GM10266 (cell line): ENCODE measurements at regions not wholly inside any gene's neighbourhood (a gene's known extent, or its start where the extent isn't known, plus 50 kb on each side); places are given as distances from the start of the nearest gene placed in this dataset.

Experiments
- DNase-seq: peaks from one replicate; pipeline ENCODE4 v3.0.0; 2012; ENCODE audit errors: extremely low spot score
- CTCF ChIP-seq: IDR thresholded peaks from 2 replicates; pipeline ENCODE4 v1.5.1; 2012; ENCODE audit warnings: mild to moderate bottlenecking, low read depth; ENCODE audit not compliant: control insufficient read depth, insufficient read depth; ENCODE audit errors: missing control alignments

GRCh38 chr5:110354311-110354710, 372.2 kb downstream of the TMEM232 start:
- TF ChIP-seq CTCF, result no peak
- DNase-seq, result no peak

DNA sequence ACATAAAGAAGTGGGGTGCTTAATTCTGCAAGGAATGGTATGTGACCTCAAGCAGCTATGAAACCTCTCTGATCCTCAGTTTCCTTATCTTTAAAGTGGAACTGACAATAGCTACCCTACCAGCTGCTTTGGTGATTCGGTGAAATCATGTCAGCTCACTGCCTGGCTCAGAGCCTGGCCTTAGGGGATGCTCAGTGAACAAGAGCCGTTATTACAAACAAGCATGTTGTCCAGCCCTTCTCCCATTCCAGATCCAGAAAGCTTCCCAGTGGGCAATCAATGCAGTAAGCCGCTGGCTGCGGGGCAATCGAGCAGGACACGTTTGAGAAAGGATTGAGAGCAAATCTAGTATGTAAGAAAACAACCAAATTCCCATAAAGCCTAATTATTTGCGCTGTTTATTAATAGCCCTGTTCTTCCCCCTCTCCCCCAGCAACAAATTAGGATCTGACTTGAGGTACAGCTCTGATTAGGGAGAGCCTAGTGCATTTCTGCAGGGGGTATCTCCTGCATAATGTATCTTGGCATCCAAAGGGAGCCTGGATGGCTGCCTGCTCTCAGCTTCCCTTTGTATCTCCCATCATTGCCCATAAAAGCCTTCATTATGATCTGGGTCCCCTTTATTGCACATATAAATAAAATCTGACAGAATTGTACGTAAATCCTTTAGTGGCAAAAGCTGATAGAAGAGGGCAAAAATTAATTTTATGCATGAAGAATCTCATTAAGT, 371.4 kb downstream of the TMEM232 start:
- DNase-seq, result no peak
- no peak for TF ChIP-seq CTCF

DNA sequence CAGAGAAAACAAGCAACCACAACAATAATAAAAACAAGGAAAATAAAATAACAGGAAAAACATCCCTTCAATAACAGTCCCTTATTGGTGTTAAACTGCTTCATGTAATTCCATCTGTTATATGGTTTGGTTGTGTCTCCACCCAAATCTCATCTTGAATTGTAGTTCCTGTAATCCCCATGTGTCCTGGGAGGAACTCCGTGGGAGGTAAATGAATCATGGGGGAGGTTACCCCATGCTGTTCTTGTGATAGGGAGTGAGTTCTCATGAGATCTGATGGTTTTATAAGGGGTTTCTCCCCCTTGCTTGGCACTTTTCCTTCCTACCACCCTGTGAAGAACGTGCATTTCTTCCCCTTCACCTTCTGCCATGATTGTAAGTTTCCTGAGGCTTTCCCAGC, 369.8 kb downstream of the TMEM232 start:
- DNase-seq, result no peak
- no peak for TF ChIP-seq CTCF

GRCh38 chr5:110359221-110359620, 367.2 kb downstream of the TMEM232 start:
- DNase-seq, result no peak
- TF ChIP-seq CTCF, result no peak

- DNase-seq, result no peak
- TF ChIP-seq CTCF, result no peak
These were observed 365.0 kb downstream of the TMEM232 start for GRCh38 chr5:110361471-110361870.

DNA sequence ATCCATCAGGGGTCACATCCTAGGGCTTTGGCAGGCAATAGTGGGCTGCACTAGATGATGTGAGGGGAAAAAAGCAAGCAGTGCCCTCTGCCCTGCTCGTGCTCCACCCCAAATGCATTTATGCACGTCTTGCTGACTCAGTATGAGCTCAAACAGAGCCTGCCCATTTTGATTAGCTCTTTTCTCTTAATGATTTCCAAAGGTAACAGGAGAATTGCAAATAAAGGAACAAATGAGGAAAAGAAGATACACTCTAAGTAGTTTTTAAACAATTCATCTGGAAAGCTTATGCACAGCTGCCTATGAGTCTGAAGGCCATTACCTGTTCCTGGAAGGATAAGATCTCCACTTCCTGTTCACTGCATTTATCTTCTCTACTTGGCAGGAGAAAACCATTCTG, 364.2 kb downstream of the TMEM232 start:
- DNase-seq, result no peak
- no peak for TF ChIP-seq CTCF

GRCh38 chr5:110366716-110367115, 359.8 kb downstream of the TMEM232 start:
- DNase-seq, result no peak
- TF ChIP-seq CTCF, result no peak
